Smooth muscle cell (in vitro differentiated cells): ENCODE measurements at regions not wholly inside any gene's neighbourhood (a gene's known extent, or its start where the extent isn't known, plus 50 kb on each side); places are given as distances from the start of the nearest gene placed in this dataset.

Experiments used
- DNase-seq: peaks from one replicate; lab custom pipeline; 2025; ENCODE audit not compliant: unreplicated experiment; lab: John Stamatoyannopoulos, UW
- H2AFZ ChIP-seq: fragments of 200-600 bp; sonication (generic); 2 replicates; pipeline ENCODE4 v1.6.0; 2016; ENCODE audit warnings: antibody characterized with exemption, low read depth, mild to moderate bottlenecking
- H3F3A ChIP-seq: fragments of 200-600 bp; sonication (generic); 2 replicates; pipeline ENCODE4 v1.6.0; 2017; ENCODE audit warnings: antibody characterized with exemption, low read depth
- H3K27ac ChIP-seq: fragments of 200-600 bp; sonication (generic); 2 replicates; pipeline ENCODE4 v1.5.1; 2016; ENCODE audit warnings: low read depth, mild to moderate bottlenecking
- H3K27me3 ChIP-seq: fragments of 200-600 bp; sonication (generic); 2 replicates; pipeline ENCODE4 v1.6.1; 2016; ENCODE audit warnings: low read depth, mild to moderate bottlenecking
- H3K36me3 ChIP-seq: fragments of 200-600 bp; sonication (generic); 2 replicates; pipeline ENCODE4 v1.5.1; 2016; ENCODE audit warnings: low read depth
- H3K4me1 ChIP-seq: fragments of 200-600 bp; sonication (generic); 2 replicates; pipeline ENCODE4 v1.5.1; 2016; ENCODE audit warnings: low read depth
- H3K4me2 ChIP-seq: fragments of 200-600 bp; sonication (generic); 2 replicates; pipeline ENCODE4 v1.6.0; 2016; ENCODE audit warnings: mild to moderate bottlenecking
- H3K4me3 ChIP-seq: fragments of 200-600 bp; sonication (generic); 2 replicates; pipeline ENCODE4 v1.5.1; 2016; ENCODE audit warnings: mild to moderate bottlenecking
- H3K79me2 ChIP-seq: fragments of 200-600 bp; sonication (generic); 2 replicates; pipeline ENCODE4 v1.6.0; 2016; ENCODE audit warnings: low read depth, mild to moderate bottlenecking
- H3K9ac ChIP-seq: fragments of 200-600 bp; sonication (generic); 2 replicates; pipeline ENCODE4 v1.6.0; 2016; ENCODE audit warnings: low read depth
- H3K9me3 ChIP-seq: fragments of 200-600 bp; sonication (generic); replicated peaks from 2 replicates; pipeline ENCODE4 v1.5.1; 2016; ENCODE audit warnings: low read depth
- H4K20me1 ChIP-seq: fragments of 200-600 bp; sonication (generic); 2 replicates; pipeline ENCODE4 v1.6.0; 2016; ENCODE audit warnings: low read depth
- CTCF ChIP-seq: fragments of 200-600 bp; sonication (generic); IDR thresholded peaks from 2 replicates; pipeline ENCODE4 v1.5.1; 2017; ENCODE audit warnings: borderline replicate concordance, mild to moderate bottlenecking, antibody characterized with exemption; ENCODE audit not compliant: insufficient read depth, poor library complexity, severe bottlenecking
- WGBS: methylation state at CpG from one replicate; pipeline ENCODE4 v1.1.7; 2016; ENCODE audit warnings: low lambda C conversion rate; 5-methylcytosine and 5-hydroxymethylcytosine counted together

- H3K36me3 ChIP-seq = no peaks in the 10 kb centered on the region
- H3K4me1 ChIP-seq = no peaks in the 10 kb centered on the region
- TF ChIP-seq CTCF = no peak
- H3K4me2 ChIP-seq = no peak overlapping the region
- H2AFZ ChIP-seq = no peak overlapping the region
- no peak for DNase-seq
- 96% methylated on average over 13 of the region's 25 CpGs for WGBS
- H3K9ac ChIP-seq = no peak overlapping the region
- H3K9me3 ChIP-seq = no peaks in the 10 kb centered on the region
- no peaks in the 10 kb centered on the region for H3K79me2 ChIP-seq
- H4K20me1 ChIP-seq = peaks cover 42% of the 10 kb centered on the region
- no peak overlapping the region for H3K4me3 ChIP-seq
- H3F3A ChIP-seq = no peaks in the 10 kb centered on the region
- no peaks in the 10 kb centered on the region for H3K27me3 ChIP-seq
- H3K27ac ChIP-seq = no peak overlapping the region
These were observed 357.4 kb downstream of the SEC14L1 start for GRCh38 chr17:77498091-77498741.

- H3K36me3 ChIP-seq = no peaks in the 10 kb centered on the region
- TF ChIP-seq CTCF = no peak
These were observed 358.3 kb downstream of the SEC14L1 start for GRCh38 chr17:77498791-77499698.

GRCh38 chr17:77499699-77500435 is 359.1 kb downstream of the SEC14L1 start:
- H3F3A ChIP-seq = no peaks in the 10 kb centered on the region
- H3K4me3 ChIP-seq = no peak overlapping the region
- 93% methylated on average over 14 of the region's 14 CpGs for WGBS
- no peak overlapping the region for H3K4me2 ChIP-seq
- H3K36me3 ChIP-seq = no peaks in the 10 kb centered on the region
- no peaks in the 10 kb centered on the region for H3K4me1 ChIP-seq
- H4K20me1 ChIP-seq = peaks cover 28% of the 10 kb centered on the region
- DNase-seq = no peak
- no peak overlapping the region for H3K27ac ChIP-seq
- H2AFZ ChIP-seq = no peak overlapping the region
- no peaks in the 10 kb centered on the region for H3K79me2 ChIP-seq
- H3K9me3 ChIP-seq = no peaks in the 10 kb centered on the region
- H3K27me3 ChIP-seq = no peaks in the 10 kb centered on the region
- TF ChIP-seq CTCF = no peak
- no peak overlapping the region for H3K9ac ChIP-seq

More at GRCh38 chr17:77498791-77499698, 358.3 kb downstream of the SEC14L1 start:
- Histone ChIP-seq H2AFZ (no peak overlapping the region), H3K9ac (no peak overlapping the region), H3K4me1 (no peaks in the 10 kb centered on the region), H3K27me3 (no peaks in the 10 kb centered on the region), H3F3A (no peaks in the 10 kb centered on the region), H3K27ac (no peak overlapping the region), H3K4me2 (no peak overlapping the region), H4K20me1 (peaks cover 36% of the 10 kb centered on the region), H3K4me3 (no peak overlapping the region), H3K9me3 (no peaks in the 10 kb centered on the region), H3K79me2 (no peaks in the 10 kb centered on the region)
- no peak for DNase-seq
- 97% methylated on average over 28 of the region's 28 CpGs for WGBS
